GM20431 (cell line): ENCODE measurements at regions not wholly inside any gene's neighbourhood (a gene's known extent, or its start where the extent isn't known, plus 50 kb on each side); places are given as distances from the start of the nearest gene placed in this dataset.
"Not testable (repeated sequence)": the region's sequence is repeated elsewhere in the genome, so short reads cannot be mapped to it uniquely, and the experiment has no call there.

ENCODE experiments used
- in situ Hi-C: fragments of 300-500 bp; cut with MseI, MboI; formaldehyde crosslinking; loops from one replicate; pipeline ENCODE4 v1.15.0; 2020; ENCODE audit warnings: low sequenced_read_pairs; ENCODE audit not compliant: unreplicated experiment

- in situ Hi-C loops = no loop called here
These were observed 213.0 kb downstream of the BUB3 start for GRCh38 chr10:123367195-123367594.

- in situ Hi-C loops = not testable (repeated sequence)
These were observed 217.4 kb downstream of the BUB3 start for GRCh38 chr10:123371626-123372025.

GRCh38 chr10:123373591-123373990 is 219.4 kb downstream of the BUB3 start:
- in situ Hi-C loops = no loop called here

GRCh38 chr10:123375097-123375496 is 220.9 kb downstream of the BUB3 start:
- in situ Hi-C loops = no loop called here

- in situ Hi-C loops = no loop called here
These were observed 221.5 kb downstream of the BUB3 start for GRCh38 chr10:123375738-123376137.

- in situ Hi-C loops = no loop called here
These were observed 223.7 kb downstream of the BUB3 start for GRCh38 chr10:123377883-123378282.

GRCh38 chr10:123378302-123378701 is 224.1 kb downstream of the BUB3 start:
- in situ Hi-C loops = no loop called here

- in situ Hi-C loops = no loop called here
These were observed 225.0 kb downstream of the BUB3 start for GRCh38 chr10:123379156-123379555.

- in situ Hi-C loops = no loop called here
These were observed 226.4 kb downstream of the BUB3 start for GRCh38 chr10:123380491-123381085.

GRCh38 chr10:123381224-123381623 is 227.0 kb downstream of the BUB3 start:
- in situ Hi-C loops = no loop called here

GRCh38 chr10:123382491-123382890 is 228.3 kb downstream of the BUB3 start:
- in situ Hi-C loops = no loop called here

- in situ Hi-C loops = no loop called here
These were observed 231.4 kb downstream of the BUB3 start for GRCh38 chr10:123385508-123386080.

- in situ Hi-C loops = no loop called here
These were observed 235.3 kb downstream of the BUB3 start for GRCh38 chr10:123389520-123389919.

GRCh38 chr10:123390332-123390731 is 236.1 kb downstream of the BUB3 start:
- in situ Hi-C loops = no loop called here

GRCh38 chr10:123390874-123391273 is 236.7 kb downstream of the BUB3 start:
- in situ Hi-C loops = no loop called here

- in situ Hi-C loops = no loop called here
These were observed 237.2 kb downstream of the BUB3 start for GRCh38 chr10:123391275-123392028.

- in situ Hi-C loops = no loop called here
These were observed 238.2 kb downstream of the BUB3 start for GRCh38 chr10:123392182-123392963.

GRCh38 chr10:123393170-123393569 is 239.0 kb downstream of the BUB3 start:
- in situ Hi-C loops = no loop called here

GRCh38 chr10:123394382-123394781 is 240.2 kb downstream of the BUB3 start:
- in situ Hi-C loops = no loop called here

- in situ Hi-C loops = not testable (repeated sequence)
These were observed 241.0 kb downstream of the BUB3 start for GRCh38 chr10:123395234-123395633.

- in situ Hi-C loops = no loop called here
These were observed 241.7 kb downstream of the BUB3 start for GRCh38 chr10:123395906-123396305.
